Liver (tissue), 3 donors: ENCODE measurements at regions not wholly inside any gene's neighbourhood (a gene's known extent, or its start where the extent isn't known, plus 50 kb on each side); places are given as distances from the start of the nearest gene placed in this dataset.

Source experiments
- EGR1 ChIP-seq, 2 donors: IDR thresholded peaks; 2 replicates each; pipeline ENCODE4 v1.6.1; 2016 to 2018; ENCODE audit warnings: antibody characterized with exemption in 2 of 2, low read depth in 2 of 2
- JUND ChIP-seq, 2 donors: IDR thresholded peaks; 2 replicates each; pipeline ENCODE4 v1.6.1; 2016; ENCODE audit warnings: antibody characterized with exemption in 2 of 2
- TAF1 ChIP-seq: conservative IDR thresholded peaks from 2 replicates; pipeline ENCODE4 v1.6.1; 2016; ENCODE audit warnings: antibody characterized with exemption, mild to moderate bottlenecking
- YY1 ChIP-seq: IDR thresholded peaks from 2 replicates; pipeline ENCODE4 v1.6.1; 2016; ENCODE audit warnings: antibody characterized with exemption, mild to moderate bottlenecking
- TF ChIP-seq, protein P1 (sequence below): fragments of 150-350 bp; IDR thresholded peaks from 2 replicates; pipeline ENCODE4 v1.5.1; 2017; ENCODE audit warnings: improper control_type of control experiment, low read depth, low read length; ENCODE audit not compliant: missing input control
- TF ChIP-seq, protein P2 (sequence below): IDR thresholded peaks from 2 replicates; pipeline ENCODE4 v1.6.1; 2016; ENCODE audit warnings: antibody characterized with exemption, mild to moderate bottlenecking
- TF ChIP-seq, protein P3 (sequence below): IDR thresholded peaks from 2 replicates; pipeline ENCODE4 v1.6.1; 2016; ENCODE audit warnings: antibody characterized with exemption
- TF ChIP-seq, protein P4 (sequence below): IDR thresholded peaks from 2 replicates; pipeline ENCODE4 v1.6.1; 2016; ENCODE audit warnings: antibody characterized with exemption
- donor health status: healthy.
- donor health status: healthy.

DNA sequence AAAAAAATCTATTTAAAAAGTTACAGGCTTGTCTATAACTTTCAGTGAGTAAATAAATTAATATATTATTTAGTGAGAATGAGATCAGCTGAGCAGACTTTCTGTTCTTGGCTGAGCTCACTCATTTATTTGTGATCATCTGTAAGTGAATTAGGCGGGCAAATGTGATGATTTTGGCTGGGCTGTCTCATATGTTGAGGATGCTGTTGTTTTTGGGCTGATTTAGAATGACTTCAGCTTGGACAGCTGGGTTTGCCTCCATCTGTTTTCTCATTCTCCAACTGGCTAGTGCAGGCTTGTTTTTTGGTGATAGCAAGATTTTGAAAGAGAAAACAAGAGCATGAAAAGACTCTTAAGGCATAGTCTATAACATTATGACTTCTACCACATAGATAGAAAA is 475.8 kb upstream of the OLFM3 start:
- TF ChIP-seq, protein P1, sequence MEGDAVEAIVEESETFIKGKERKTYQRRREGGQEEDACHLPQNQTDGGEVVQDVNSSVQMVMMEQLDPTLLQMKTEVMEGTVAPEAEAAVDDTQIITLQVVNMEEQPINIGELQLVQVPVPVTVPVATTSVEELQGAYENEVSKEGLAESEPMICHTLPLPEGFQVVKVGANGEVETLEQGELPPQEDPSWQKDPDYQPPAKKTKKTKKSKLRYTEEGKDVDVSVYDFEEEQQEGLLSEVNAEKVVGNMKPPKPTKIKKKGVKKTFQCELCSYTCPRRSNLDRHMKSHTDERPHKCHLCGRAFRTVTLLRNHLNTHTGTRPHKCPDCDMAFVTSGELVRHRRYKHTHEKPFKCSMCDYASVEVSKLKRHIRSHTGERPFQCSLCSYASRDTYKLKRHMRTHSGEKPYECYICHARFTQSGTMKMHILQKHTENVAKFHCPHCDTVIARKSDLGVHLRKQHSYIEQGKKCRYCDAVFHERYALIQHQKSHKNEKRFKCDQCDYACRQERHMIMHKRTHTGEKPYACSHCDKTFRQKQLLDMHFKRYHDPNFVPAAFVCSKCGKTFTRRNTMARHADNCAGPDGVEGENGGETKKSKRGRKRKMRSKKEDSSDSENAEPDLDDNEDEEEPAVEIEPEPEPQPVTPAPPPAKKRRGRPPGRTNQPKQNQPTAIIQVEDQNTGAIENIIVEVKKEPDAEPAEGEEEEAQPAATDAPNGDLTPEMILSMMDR: no peak
- TF ChIP-seq, protein P2, sequence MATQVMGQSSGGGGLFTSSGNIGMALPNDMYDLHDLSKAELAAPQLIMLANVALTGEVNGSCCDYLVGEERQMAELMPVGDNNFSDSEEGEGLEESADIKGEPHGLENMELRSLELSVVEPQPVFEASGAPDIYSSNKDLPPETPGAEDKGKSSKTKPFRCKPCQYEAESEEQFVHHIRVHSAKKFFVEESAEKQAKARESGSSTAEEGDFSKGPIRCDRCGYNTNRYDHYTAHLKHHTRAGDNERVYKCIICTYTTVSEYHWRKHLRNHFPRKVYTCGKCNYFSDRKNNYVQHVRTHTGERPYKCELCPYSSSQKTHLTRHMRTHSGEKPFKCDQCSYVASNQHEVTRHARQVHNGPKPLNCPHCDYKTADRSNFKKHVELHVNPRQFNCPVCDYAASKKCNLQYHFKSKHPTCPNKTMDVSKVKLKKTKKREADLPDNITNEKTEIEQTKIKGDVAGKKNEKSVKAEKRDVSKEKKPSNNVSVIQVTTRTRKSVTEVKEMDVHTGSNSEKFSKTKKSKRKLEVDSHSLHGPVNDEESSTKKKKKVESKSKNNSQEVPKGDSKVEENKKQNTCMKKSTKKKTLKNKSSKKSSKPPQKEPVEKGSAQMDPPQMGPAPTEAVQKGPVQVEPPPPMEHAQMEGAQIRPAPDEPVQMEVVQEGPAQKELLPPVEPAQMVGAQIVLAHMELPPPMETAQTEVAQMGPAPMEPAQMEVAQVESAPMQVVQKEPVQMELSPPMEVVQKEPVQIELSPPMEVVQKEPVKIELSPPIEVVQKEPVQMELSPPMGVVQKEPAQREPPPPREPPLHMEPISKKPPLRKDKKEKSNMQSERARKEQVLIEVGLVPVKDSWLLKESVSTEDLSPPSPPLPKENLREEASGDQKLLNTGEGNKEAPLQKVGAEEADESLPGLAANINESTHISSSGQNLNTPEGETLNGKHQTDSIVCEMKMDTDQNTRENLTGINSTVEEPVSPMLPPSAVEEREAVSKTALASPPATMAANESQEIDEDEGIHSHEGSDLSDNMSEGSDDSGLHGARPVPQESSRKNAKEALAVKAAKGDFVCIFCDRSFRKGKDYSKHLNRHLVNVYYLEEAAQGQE: no peak
- no peak for TF ChIP-seq JUND (IDR thresholded peaks at IDR 0.05)
- no peak for TF ChIP-seq YY1
- TF ChIP-seq, protein P3, sequence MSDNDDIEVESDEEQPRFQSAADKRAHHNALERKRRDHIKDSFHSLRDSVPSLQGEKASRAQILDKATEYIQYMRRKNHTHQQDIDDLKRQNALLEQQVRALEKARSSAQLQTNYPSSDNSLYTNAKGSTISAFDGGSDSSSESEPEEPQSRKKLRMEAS: no peak
- TF ChIP-seq, protein P4, sequence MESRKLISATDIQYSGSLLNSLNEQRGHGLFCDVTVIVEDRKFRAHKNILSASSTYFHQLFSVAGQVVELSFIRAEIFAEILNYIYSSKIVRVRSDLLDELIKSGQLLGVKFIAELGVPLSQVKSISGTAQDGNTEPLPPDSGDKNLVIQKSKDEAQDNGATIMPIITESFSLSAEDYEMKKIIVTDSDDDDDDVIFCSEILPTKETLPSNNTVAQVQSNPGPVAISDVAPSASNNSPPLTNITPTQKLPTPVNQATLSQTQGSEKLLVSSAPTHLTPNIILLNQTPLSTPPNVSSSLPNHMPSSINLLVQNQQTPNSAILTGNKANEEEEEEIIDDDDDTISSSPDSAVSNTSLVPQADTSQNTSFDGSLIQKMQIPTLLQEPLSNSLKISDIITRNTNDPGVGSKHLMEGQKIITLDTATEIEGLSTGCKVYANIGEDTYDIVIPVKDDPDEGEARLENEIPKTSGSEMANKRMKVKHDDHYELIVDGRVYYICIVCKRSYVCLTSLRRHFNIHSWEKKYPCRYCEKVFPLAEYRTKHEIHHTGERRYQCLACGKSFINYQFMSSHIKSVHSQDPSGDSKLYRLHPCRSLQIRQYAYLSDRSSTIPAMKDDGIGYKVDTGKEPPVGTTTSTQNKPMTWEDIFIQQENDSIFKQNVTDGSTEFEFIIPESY: no peak
- TF ChIP-seq EGR1 (IDR thresholded peaks at IDR 0.05; ENCODE audit: low read depth in 2 of 2): no peak
- no peak for TF ChIP-seq TAF1
